Astrocyte of the spinal cord (primary cell): ENCODE measurements at regions not wholly inside any gene's neighbourhood (a gene's known extent, or its start where the extent isn't known, plus 50 kb on each side); places are given as distances from the start of the nearest gene placed in this dataset.

ENCODE experiments used
- DNase-seq: peaks from one replicate; pipeline ENCODE4 v3.0.0; 2011; ENCODE audit warnings: low read depth, low spot score
- H3K4me3 ChIP-seq: 2 replicates; pipeline ENCODE4 v1.5.1; 2011; ENCODE audit warnings: low read depth, mild to moderate bottlenecking, low read length, moderate library complexity
- in situ Hi-C: cut with HindIII; loops from 2 replicates; pipeline ENCODE4 v1.10.0; 2017; ENCODE audit warnings: low sequenced_read_pairs
- TF ChIP-seq, protein P1 (sequence below): IDR thresholded peaks from 2 replicates; pipeline ENCODE4 v1.5.1; 2012; ENCODE audit warnings: low read depth, mild to moderate bottlenecking, low read length, inconsistent platforms

DNA sequence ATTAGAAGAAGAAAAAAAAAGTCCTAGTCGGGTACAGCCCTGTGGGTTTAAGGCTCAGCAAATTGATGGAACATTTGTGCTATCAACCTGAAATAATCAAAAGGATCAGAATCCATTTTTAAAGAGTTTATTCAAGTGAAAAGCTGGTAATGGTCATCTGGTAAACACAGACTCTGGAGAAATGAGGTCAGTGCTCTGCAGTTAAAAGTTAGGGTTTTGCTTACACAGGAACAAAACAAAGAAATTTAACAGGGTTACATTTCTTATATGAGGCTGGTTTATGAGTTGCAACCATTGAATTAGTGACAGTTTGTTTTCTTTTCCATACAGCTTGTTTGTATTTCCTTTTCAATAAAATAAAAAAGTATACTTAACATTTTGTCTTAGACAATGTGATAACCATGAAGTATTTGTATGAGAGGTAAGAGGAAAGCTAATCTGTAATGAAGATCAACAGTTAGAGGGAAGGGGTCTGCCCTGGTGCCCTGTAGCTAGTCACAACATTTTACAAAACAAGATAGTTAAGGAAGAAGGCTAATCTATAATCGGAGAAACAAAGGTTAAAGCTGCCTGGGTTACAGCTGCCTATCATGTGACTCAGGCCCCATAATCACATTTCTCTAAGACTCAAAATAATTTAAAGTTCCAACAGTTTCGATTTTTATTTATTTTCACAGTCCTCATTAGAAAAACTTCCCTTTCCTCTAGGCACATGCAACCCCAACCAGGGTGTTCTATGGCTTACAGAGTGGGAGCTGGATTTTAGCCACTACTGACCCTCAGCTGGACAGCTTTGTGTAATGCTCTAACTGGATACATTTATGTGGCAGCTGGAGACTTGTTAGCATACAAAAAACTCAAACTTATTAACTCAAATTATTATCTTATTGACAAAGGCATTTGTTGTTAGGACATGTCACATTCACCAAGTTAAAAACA is 98.1 kb upstream of the ACP3 start:
- no peak for DNase-seq
- TF ChIP-seq, protein P1, sequence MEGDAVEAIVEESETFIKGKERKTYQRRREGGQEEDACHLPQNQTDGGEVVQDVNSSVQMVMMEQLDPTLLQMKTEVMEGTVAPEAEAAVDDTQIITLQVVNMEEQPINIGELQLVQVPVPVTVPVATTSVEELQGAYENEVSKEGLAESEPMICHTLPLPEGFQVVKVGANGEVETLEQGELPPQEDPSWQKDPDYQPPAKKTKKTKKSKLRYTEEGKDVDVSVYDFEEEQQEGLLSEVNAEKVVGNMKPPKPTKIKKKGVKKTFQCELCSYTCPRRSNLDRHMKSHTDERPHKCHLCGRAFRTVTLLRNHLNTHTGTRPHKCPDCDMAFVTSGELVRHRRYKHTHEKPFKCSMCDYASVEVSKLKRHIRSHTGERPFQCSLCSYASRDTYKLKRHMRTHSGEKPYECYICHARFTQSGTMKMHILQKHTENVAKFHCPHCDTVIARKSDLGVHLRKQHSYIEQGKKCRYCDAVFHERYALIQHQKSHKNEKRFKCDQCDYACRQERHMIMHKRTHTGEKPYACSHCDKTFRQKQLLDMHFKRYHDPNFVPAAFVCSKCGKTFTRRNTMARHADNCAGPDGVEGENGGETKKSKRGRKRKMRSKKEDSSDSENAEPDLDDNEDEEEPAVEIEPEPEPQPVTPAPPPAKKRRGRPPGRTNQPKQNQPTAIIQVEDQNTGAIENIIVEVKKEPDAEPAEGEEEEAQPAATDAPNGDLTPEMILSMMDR, result no peak
- H3K4me3 ChIP-seq, result no peak overlapping the region
- in situ Hi-C loops, result no loop called here

DNA sequence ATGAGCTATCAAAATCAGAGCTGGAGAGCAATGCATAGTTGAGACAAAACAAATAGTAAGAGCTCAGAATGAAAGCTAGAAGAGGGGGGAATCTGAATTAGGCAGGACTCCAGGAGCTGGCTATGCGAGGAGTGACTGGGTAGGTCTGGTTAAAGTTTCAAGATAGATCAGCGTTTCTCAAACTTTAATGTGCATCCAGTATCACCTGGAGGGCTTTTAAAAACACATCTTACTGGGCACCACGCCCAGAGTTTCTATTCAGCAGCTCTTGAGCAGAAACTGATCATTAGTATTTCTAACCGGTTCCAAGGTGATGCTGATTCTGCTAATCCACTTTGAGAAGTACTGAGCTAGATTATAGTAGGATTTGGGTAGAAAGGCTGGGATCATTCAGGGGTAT is 96.2 kb upstream of the ACP3 start:
- DNase-seq, result no peak
- in situ Hi-C loops, result no loop called here
- TF ChIP-seq, protein P1, result no peak
- no peak overlapping the region for H3K4me3 ChIP-seq

DNA sequence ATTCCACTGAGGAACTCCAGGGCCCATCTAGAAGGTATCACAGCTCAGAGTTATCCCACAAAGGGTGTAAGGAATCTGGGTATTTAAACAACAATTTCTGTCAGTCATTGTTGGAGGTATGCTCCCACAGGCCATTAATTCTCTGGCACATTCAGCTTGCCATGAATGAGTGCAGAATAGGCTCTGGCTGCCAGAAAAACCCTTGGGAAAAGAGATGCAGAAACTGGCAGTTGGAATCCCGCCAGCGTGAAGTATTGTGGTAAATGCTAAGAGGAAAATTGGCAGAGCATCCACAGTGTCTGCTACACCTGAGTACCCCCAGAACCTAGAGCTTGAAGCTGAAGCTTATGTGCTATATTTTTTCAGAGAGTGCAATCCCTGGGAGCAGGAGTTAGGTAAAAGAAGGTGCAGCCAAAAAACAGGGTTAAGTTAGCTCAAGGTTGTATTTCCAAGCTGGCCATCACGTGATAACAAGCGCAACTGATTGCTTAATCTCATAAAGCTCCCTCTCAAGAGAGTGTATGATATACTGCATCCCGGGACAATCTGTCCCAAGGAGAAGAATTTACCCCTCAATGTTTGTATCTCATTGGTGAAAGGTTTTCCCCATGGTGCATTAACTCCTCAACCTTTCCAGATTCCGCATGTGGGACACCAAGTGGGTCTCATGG is 94.2 kb upstream of the ACP3 start:
- H3K4me3 ChIP-seq, result no peak overlapping the region
- in situ Hi-C loops, result no loop called here
- TF ChIP-seq, protein P1, result no peak
- DNase-seq, result no peak

DNA sequence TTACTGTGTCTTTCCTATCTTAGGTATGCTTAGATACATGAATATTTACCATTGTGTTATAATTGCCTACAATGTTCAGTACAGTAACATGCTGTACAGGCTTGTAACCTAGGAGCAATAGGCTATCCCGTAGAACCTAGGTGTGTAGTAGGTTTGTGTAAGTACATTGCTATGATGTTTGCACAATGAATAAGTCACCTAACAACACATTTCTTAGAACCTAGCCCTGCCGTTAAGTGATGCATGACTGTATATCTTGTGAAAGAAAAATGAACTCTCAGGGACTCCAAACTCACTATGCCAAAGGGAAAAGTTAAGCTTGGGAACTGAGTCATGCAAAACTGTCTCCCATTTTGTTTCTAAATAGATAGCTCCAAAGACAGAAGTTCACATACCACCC is 91.5 kb upstream of the ACP3 start:
- TF ChIP-seq, protein P1, result no peak
- DNase-seq, result no peak
- in situ Hi-C loops, result no loop called here
- no peak overlapping the region for H3K4me3 ChIP-seq

DNA sequence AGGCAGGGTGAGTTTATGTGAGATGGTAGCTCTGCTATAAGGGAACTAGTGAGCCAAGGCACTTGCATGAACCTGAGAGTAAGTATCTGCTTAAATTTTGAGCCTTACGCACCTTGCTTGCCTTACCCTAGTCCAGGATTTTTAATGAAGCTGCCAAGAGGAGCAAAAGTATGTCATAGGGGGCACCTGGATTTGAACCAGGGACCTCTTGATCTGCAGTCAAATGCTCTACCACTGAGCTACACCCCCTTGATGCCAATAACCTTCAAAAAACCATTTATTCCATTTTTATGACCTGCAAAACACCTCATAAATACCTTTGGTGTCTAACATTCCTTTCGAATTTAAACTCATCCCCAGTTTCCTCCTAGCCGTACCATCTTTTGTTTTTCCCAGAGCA is 88.3 kb upstream of the ACP3 start:
- in situ Hi-C loops, result no loop called here
- DNase-seq, result peak; percentile 5
- TF ChIP-seq, protein P1, result no peak
- H3K4me3 ChIP-seq, result no peak overlapping the region

DNA sequence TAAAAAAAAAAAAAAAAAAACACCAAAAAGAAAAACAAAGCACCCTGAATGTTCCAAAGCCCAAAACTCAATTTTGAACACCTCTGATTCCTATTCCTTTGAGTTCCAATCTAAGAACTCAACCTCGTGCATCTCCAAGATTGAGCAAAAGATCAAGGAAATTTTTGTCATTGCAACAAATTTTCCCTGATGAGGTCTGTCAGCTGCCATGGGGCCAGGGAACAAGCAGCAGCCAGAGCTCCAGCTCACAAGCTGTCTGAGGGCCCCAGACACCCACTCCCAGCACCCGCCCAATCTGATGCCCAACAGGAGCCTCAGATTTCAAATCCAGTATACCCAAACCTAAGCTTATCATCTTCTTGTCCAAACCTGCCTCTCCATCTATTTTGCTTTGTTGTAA is 87.6 kb upstream of the ACP3 start:
- DNase-seq, result no peak
- TF ChIP-seq, protein P1, result no peak
- in situ Hi-C loops, result no loop called here

More for the DNA sequence above, 87.6 kb upstream of the ACP3 start:
- no peak overlapping the region for H3K4me3 ChIP-seq
